IPS DF 4.7 (cell line): ENCODE measurements at regions not wholly inside any gene's neighbourhood (a gene's known extent, or its start where the extent isn't known, plus 50 kb on each side); places are given as distances from the start of the nearest gene placed in this dataset.

Experiments
- DNase-seq: peaks from one replicate; pipeline ENCODE4 v3.0.0-alpha.2; 2013; ENCODE audit warnings: low spot score; ENCODE audit errors: extremely low read depth

- DNase-seq = no peak
These were observed 1075.3 kb downstream of the TBC1D22A start for GRCh38 chr22:47837703-47838102.

GRCh38 chr22:47836957-47837356 lies 1074.5 kb downstream of the TBC1D22A start:
- DNase-seq = no peak

- DNase-seq = no peak
These were observed 1073.3 kb downstream of the TBC1D22A start for GRCh38 chr22:47835726-47836125.

- no peak for DNase-seq
These were observed 1063.6 kb downstream of the TBC1D22A start for GRCh38 chr22:47826016-47826415.

- DNase-seq = no peak
These were observed 1060.0 kb downstream of the TBC1D22A start for GRCh38 chr22:47822422-47822821.

- DNase-seq = no peak
These were observed 1056.0 kb downstream of the TBC1D22A start for GRCh38 chr22:47818496-47818895.

- no peak for DNase-seq
These were observed 1054.9 kb downstream of the TBC1D22A start for GRCh38 chr22:47817380-47817779.

- DNase-seq = no peak
These were observed 1054.4 kb downstream of the TBC1D22A start for GRCh38 chr22:47816863-47817210.

- no peak for DNase-seq
These were observed 1053.8 kb downstream of the TBC1D22A start for GRCh38 chr22:47816121-47816862.

- no peak for DNase-seq
These were observed 1052.0 kb downstream of the TBC1D22A start for GRCh38 chr22:47814474-47814873.

- DNase-seq = no peak
These were observed 1051.2 kb downstream of the TBC1D22A start for GRCh38 chr22:47813661-47814060.

GRCh38 chr22:47811971-47812370 lies 1049.5 kb downstream of the TBC1D22A start:
- no peak for DNase-seq

- DNase-seq = no peak
These were observed 1048.4 kb downstream of the TBC1D22A start for GRCh38 chr22:47810505-47811500.

- no peak for DNase-seq
These were observed 1046.6 kb downstream of the TBC1D22A start for GRCh38 chr22:47808886-47809620.

GRCh38 chr22:47808236-47808635 lies 1045.8 kb downstream of the TBC1D22A start:
- no peak for DNase-seq

GRCh38 chr22:47807506-47807905 lies 1045.1 kb downstream of the TBC1D22A start:
- no peak for DNase-seq

- DNase-seq = no peak
These were observed 1044.4 kb downstream of the TBC1D22A start for GRCh38 chr22:47806894-47807293.

GRCh38 chr22:47805394-47805935 lies 1043.0 kb downstream of the TBC1D22A start:
- DNase-seq = no peak

- no peak for DNase-seq
These were observed 1041.8 kb downstream of the TBC1D22A start for GRCh38 chr22:47804281-47804680.

- DNase-seq = no peak
These were observed 1040.0 kb downstream of the TBC1D22A start for GRCh38 chr22:47802421-47802820.

GRCh38 chr22:47801541-47802245 lies 1039.2 kb downstream of the TBC1D22A start:
- DNase-seq = no peak
